ENCODE measurements at regions not wholly inside any gene's neighbourhood (a gene's known extent, or its start where the extent isn't known, plus 50 kb on each side); places are given as distances from the start of the nearest gene placed in this dataset.
"Not testable (repeated sequence)": the region's sequence is repeated elsewhere in the genome, so short reads cannot be mapped to it uniquely, and the experiment has no call there.

- DNase-seq: peak; percentile 82
Measured at GRCh38 chr9:78121488-78121887, 89.9 kb upstream of the GNAQ start.

DNA sequence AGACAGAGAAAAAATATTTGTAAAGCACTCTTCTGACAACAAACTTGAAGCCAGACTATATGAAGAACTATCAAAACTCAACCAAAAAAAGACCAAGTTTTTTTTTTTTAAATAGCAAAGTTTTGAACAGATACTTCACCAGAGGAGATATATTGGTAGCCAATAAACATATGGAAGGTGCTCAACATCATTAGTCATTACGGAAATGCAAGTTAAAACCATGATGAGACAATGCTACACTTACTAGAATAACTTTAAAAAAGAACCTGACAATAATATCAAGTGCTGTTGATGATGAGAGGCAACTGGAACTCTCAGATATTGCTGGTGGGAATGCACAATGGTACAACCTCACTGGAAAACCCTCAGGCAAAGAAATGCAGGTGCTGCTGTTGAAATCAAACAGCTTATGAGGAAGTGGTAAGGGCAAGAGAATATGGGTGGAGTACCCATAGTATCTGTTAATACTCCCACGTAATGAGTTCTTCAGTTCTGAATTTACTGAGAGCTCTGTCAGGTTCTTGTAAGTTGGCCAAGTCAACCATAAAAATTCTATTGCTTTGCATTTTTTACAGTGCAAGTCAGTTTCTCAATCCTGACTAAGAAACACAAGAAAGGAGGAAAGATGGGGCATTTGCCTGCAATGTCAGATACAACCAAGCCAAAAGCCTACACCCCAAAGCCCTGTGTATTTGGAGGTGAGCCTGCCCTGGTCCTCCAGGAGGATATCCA, 87.3 kb upstream of the GNAQ start:
- peak; percentile 16 for DNase-seq

GRCh38 chr9:78115073-78115472, 83.5 kb upstream of the GNAQ start:
- DNase-seq: no peak

DNA sequence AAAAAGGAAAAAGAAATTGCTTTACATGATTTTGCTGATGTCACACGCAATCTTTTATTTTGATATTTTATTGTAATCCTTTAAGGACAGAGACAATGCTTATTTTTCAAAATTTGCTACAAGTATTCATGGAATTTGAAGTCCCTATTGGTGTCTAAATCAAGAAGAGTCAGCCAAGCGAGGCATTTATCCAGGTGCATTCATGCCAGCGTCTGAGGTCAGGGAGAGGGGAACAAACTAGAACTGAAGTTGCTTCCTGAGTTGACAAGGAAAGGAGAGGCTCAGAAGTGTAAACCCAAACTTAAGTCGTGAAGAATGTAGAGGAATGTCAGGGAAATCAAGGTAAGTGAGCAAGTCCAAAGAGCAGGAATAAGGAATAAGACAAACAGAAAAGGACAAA, 83.0 kb upstream of the GNAQ start:
- DNase-seq: no peak

- no peak for DNase-seq
Measured at GRCh38 chr9:78112406-78112805, 80.8 kb upstream of the GNAQ start.

DNA sequence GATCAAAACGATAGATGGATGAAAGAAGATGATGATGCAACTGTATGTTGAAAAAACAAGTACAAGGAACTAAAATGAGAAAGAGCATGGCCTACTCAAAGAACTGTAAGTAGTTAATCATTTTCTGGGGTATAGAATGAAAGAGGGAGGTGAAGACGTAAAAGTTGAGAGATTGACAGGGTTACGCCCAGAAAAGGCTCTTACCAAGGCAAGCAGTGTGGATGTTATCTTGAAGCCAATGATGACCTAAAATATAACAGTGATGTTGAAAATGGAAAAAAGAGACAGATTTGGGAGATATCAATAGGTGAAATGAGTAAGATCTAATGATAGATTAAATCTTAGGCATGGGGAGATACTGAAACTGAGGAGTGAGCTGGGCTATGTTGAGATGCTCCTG, 80.4 kb upstream of the GNAQ start:
- no peak for DNase-seq

DNA sequence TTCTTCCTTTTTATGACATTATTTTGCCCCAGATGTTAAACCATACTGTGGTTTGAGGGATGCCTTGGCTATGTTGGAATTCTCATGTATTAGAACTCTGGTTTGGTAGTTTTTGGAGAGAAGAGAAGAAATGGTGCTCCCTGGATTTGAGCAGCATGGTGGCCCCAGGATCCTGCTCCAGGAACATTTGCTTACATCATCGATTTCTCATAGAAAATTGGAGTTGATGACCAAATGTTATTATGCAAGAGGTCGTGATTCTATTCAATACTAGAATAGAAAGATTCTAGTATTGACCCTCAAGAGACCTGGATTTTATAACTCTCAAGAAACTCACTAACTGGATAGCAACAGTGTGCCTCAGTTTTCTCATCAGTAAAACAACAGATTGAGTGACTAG, 77.5 kb upstream of the GNAQ start:
- DNase-seq: no peak

- not testable (repeated sequence) for DNase-seq
Measured at GRCh38 chr9:78106586-78106985, 75.0 kb upstream of the GNAQ start.

DNA sequence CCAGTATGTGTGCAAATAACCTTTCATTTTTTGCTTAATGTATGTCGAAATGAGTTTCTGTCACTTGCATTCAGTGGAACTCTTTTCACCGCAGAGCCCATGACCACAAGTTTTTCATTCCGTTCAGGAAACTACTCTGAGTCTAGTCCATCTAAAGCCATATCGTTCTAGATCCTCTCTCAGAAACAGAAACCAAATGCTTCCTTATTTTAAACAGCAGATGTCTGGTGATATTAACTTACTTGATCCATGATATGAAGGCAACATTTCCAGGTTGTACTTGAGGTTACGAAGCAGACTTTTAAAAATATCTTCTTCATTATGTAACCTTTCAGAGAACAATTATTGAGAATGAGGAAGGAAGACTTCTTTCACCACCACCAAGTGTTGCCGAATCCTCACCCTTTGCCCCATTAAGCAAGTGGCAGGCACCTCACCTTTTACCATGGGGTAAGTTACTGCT, 72.4 kb upstream of the GNAQ start:
- DNase-seq: no peak

GRCh38 chr9:78101247-78101646, 69.6 kb upstream of the GNAQ start:
- DNase-seq: no peak

DNA sequence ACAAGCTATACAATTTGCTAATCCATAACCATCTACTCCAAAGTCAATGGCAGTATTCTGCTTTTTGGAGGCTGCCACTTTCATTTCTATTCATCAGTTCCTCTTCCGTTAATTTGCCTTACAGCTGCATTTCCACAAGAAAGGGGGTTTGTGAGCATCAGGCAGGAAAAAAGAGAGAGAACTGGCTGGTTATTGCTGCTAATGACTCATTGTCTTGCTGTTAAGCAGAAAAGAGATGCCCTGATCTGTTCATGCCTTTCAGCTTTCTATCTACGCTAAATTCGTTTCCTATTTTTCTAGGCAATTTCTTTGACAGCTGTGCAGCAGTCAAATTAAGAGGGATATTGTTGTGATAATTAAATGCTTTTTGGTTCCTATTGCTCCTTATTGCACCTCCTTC, 65.9 kb upstream of the GNAQ start:
- peak; percentile 17 for DNase-seq

DNA sequence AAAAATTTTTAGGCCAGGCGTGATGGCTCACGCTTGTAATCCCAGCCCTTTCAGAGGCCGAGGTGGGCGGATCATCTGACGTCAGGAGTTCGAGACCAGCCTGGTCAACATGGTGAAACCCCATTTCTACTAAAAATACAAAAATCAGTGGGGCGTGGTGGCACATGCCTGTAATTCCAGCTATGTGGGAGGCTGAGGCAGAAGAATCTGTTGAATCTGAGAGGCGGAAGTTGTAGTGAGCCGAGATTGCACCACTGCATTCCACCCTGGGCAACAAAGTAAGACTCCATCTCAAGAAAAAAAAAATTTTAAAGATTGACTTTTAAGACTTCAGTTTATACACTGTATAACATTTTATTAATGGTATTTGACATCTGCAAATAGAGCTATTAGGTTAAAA, 60.1 kb upstream of the GNAQ start:
- no peak for DNase-seq

- DNase-seq: no peak
Measured at GRCh38 chr9:78089111-78089510, 57.5 kb upstream of the GNAQ start.

- DNase-seq: not testable (repeated sequence)
Measured at GRCh38 chr9:78088190-78088589, 56.6 kb upstream of the GNAQ start.
